HEK293 (cell line): ENCODE measurements at regions not wholly inside any gene's neighbourhood (a gene's known extent, or its start where the extent isn't known, plus 50 kb on each side); places are given as distances from the start of the nearest gene placed in this dataset.

ENCODE experiments used
- CTCF ChIA-PET: fragments of 350-600 bp; formaldehyde crosslinking; extraction: SDS; loops from one replicate; lab custom pipeline; 2021; ENCODE audit warnings: antibody characterized with exemption; lab: Yijun Ruan, JAX
- POLR2A ChIA-PET: fragments of 300-600 bp; formaldehyde crosslinking; extraction: SDS; loops from one replicate; lab custom pipeline; 2020; ENCODE audit warnings: antibody characterized with exemption, inconsistent platforms; lab: Yijun Ruan, JAX
- H3K27ac ChIP-seq: fragments of 200-500 bp; sonication (Bioruptor generic); 2 replicates; pipeline ENCODE4 v1.5.1; 2014; ENCODE audit warnings: low read depth, low read length, control low read depth, inconsistent platforms; ENCODE audit errors: extremely low read depth
- H3K36me3 ChIP-seq, 2 experiments: fragments of 200-500 bp in 1 of 2; sonication (Bioruptor generic) in 1 of 2; 1 replicate in 1 of 2; 2 replicates in 1 of 2; pipeline ENCODE4 v1.5.1; 2014 to 2017; ENCODE audit warnings: inconsistent platforms in 2 of 2, low read length in 2 of 2; ENCODE audit not compliant: control insufficient read depth in 2 of 2, insufficient read depth in 1 of 2
- H3K4me1 ChIP-seq: fragments of 200-500 bp; sonication (Bioruptor generic); 2 replicates; pipeline ENCODE4 v1.5.1; 2014; ENCODE audit warnings: mild to moderate bottlenecking, low read length, inconsistent platforms; ENCODE audit not compliant: control insufficient read depth, insufficient read depth
- H3K4me3 ChIP-seq: 2 replicates; pipeline ENCODE4 v1.5.1; 2011; ENCODE audit warnings: low read depth, mild to moderate bottlenecking, control low read depth, low read length, moderate library complexity
- H3K9me3 ChIP-seq: fragments of 200-500 bp; sonication (Bioruptor generic); 2 replicates; pipeline ENCODE4 v1.5.1; 2014; ENCODE audit warnings: low read depth, low read length, inconsistent platforms; ENCODE audit not compliant: control insufficient read depth, insufficient read depth
- BCL11A ChIP-seq: fragments of 450-650 bp; formaldehyde crosslinking; IDR thresholded peaks from 2 replicates; pipeline ENCODE4 v1.5.1; 2016; ENCODE audit warnings: low read depth, missing biosample characterization, missing genetic modification characterization
- HOXA7 ChIP-seq: sonication (generic); formaldehyde crosslinking; IDR thresholded peaks from 2 replicates; pipeline ENCODE4 v1.8.1; 2022; ENCODE audit warnings: missing genetic modification reagents, borderline replicate concordance
- MEIS1 ChIP-seq: sonication (generic); formaldehyde crosslinking; IDR thresholded peaks from 2 replicates; pipeline ENCODE4 v1.8.1; 2022; ENCODE audit warnings: missing genetic modification reagents, mild to moderate bottlenecking, borderline replicate concordance
- RBAK ChIP-seq: fragments of 450-650 bp; formaldehyde crosslinking; IDR thresholded peaks from 2 replicates; pipeline ENCODE4 v1.5.1; 2016; ENCODE audit warnings: missing biosample characterization, missing genetic modification characterization
- ZEB2 ChIP-seq: fragments of 450-650 bp; formaldehyde crosslinking; IDR thresholded peaks from 2 replicates; pipeline ENCODE4 v1.5.1; 2016; ENCODE audit warnings: missing biosample characterization, missing genetic modification characterization
- ZFP3 ChIP-seq: fragments of 450-650 bp; formaldehyde crosslinking; IDR thresholded peaks from 2 replicates; pipeline ENCODE4 v1.5.1; 2016; ENCODE audit warnings: low read depth, missing biosample characterization, missing genetic modification characterization
- ZFP41 ChIP-seq: fragments of 450-650 bp; formaldehyde crosslinking; IDR thresholded peaks from 2 replicates; pipeline ENCODE4 v1.5.1; 2016; ENCODE audit warnings: missing biosample characterization, missing genetic modification characterization, borderline replicate concordance
- ZNF132 ChIP-seq: fragments of 450-650 bp; formaldehyde crosslinking; IDR thresholded peaks from 2 replicates; pipeline ENCODE4 v1.5.1; 2017; ENCODE audit warnings: missing biosample characterization, missing genetic modification characterization, borderline replicate concordance
- ZNF140 ChIP-seq: fragments of 450-650 bp; formaldehyde crosslinking; IDR thresholded peaks from 2 replicates; pipeline ENCODE4 v1.5.1; 2016; ENCODE audit warnings: missing biosample characterization, missing genetic modification characterization
- ZNF184 ChIP-seq: fragments of 450-650 bp; IDR thresholded peaks from 2 replicates; pipeline ENCODE4 v1.5.1; 2018; ENCODE audit warnings: missing biosample characterization, mild to moderate bottlenecking, missing genetic modification characterization
- ZNF324 ChIP-seq: fragments of 450-650 bp; formaldehyde crosslinking; IDR thresholded peaks from 2 replicates; pipeline ENCODE4 v1.5.1; 2016; ENCODE audit warnings: missing biosample characterization, missing genetic modification characterization
- ZNF423 ChIP-seq: fragments of 450-650 bp; formaldehyde crosslinking; IDR thresholded peaks from 2 replicates; pipeline ENCODE4 v1.5.1; 2016; ENCODE audit warnings: missing biosample characterization, missing genetic modification characterization
- ZNF510 ChIP-seq: fragments of 450-650 bp; formaldehyde crosslinking; IDR thresholded peaks from 2 replicates; pipeline ENCODE4 v1.5.1; 2018; ENCODE audit warnings: mild to moderate bottlenecking, missing genetic modification characterization, missing biosample characterization; ENCODE audit not compliant: insufficient replicate concordance
- ZNF561 ChIP-seq: fragments of 450-650 bp; IDR thresholded peaks from 2 replicates; pipeline ENCODE4 v1.5.1; 2018; ENCODE audit warnings: missing biosample characterization, missing genetic modification characterization, borderline replicate concordance
- ZNF610 ChIP-seq: fragments of 450-650 bp; formaldehyde crosslinking; IDR thresholded peaks from 2 replicates; pipeline ENCODE4 v1.5.1; 2016; ENCODE audit warnings: missing biosample characterization, missing genetic modification characterization, borderline replicate concordance
- ZNF76 ChIP-seq: fragments of 450-650 bp; formaldehyde crosslinking; IDR thresholded peaks from 2 replicates; pipeline ENCODE4; 2016; ENCODE audit warnings: low read depth, missing biosample characterization, missing genetic modification characterization, borderline replicate concordance
- ZNF776 ChIP-seq: fragments of 450-650 bp; formaldehyde crosslinking; IDR thresholded peaks from 2 replicates; pipeline ENCODE4 v1.5.0; 2017; ENCODE audit warnings: missing biosample characterization, missing genetic modification characterization, borderline replicate concordance
- ZSCAN23 ChIP-seq: fragments of 450-650 bp; formaldehyde crosslinking; IDR thresholded peaks from 2 replicates; pipeline ENCODE4 v1.5.1; 2016; ENCODE audit warnings: missing biosample characterization, missing genetic modification characterization
- TF ChIP-seq, protein P1 (sequence below): fragments of 450-650 bp; formaldehyde crosslinking; IDR thresholded peaks from 2 replicates; pipeline ENCODE4 v1.5.1; 2017; ENCODE audit warnings: missing biosample characterization, missing genetic modification characterization
- TF ChIP-seq, protein P2 (sequence below): fragments of 450-650 bp; formaldehyde crosslinking; IDR thresholded peaks from 2 replicates; pipeline ENCODE4 v1.5.1; 2016; ENCODE audit warnings: missing biosample characterization, missing genetic modification characterization, borderline replicate concordance
- TF ChIP-seq, protein P3 (sequence below): fragments of 450-650 bp; formaldehyde crosslinking; IDR thresholded peaks from 2 replicates; pipeline ENCODE4 v1.5.1; 2016; ENCODE audit warnings: missing biosample characterization, missing genetic modification characterization
- TF ChIP-seq, protein P4 (sequence below): fragments of 450-650 bp; formaldehyde crosslinking; IDR thresholded peaks from 2 replicates; pipeline ENCODE4 v1.5.1; 2017; ENCODE audit warnings: missing biosample characterization, missing genetic modification characterization
- TF ChIP-seq, protein P5 (sequence below): fragments of 450-650 bp; formaldehyde crosslinking; IDR thresholded peaks from 2 replicates; pipeline ENCODE4 v1.5.1; 2016; ENCODE audit warnings: missing biosample characterization, missing genetic modification characterization
- TF ChIP-seq, protein P6 (sequence below): fragments of 450-650 bp; formaldehyde crosslinking; IDR thresholded peaks from 2 replicates; pipeline ENCODE4 v1.5.1; 2016; ENCODE audit warnings: missing biosample characterization, missing genetic modification characterization

DNA sequence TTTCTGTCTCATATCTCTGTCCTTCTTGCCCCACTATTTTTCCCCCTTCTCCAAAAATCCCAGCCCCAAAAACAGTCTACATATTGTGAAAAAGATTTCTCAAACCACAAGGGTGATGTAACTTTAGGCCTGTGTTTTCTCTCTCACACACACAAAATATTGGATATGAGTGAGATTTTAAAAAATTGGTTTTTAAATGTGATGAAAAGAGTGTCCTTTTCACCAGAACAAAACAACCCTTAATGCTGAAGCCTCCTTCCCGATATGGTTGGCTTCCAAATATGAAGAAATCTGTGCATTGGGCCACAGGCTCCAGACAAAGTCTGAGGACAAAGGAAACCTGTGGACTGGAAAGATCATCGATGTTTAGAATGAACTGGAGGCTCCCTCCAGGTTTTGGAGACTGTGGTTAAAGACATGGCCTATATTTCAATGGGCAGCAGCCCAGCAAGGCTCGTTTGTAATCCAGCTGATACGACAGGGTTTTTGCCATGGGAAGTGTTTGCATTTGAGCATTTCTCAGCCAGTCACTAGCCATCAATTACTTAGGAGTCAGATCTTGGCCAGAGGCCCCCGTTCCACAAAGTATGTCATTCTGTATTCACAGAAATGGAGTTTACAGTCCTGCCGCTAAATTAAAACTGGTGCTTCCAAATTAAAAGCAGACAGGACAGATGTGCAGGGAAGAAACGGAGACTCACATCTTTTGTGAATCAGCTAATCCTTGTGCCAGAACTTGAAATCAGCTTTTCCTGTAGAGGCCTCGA lies 546.3 kb downstream of the EBF1 start (continued):
- TF ChIP-seq, protein P1, sequence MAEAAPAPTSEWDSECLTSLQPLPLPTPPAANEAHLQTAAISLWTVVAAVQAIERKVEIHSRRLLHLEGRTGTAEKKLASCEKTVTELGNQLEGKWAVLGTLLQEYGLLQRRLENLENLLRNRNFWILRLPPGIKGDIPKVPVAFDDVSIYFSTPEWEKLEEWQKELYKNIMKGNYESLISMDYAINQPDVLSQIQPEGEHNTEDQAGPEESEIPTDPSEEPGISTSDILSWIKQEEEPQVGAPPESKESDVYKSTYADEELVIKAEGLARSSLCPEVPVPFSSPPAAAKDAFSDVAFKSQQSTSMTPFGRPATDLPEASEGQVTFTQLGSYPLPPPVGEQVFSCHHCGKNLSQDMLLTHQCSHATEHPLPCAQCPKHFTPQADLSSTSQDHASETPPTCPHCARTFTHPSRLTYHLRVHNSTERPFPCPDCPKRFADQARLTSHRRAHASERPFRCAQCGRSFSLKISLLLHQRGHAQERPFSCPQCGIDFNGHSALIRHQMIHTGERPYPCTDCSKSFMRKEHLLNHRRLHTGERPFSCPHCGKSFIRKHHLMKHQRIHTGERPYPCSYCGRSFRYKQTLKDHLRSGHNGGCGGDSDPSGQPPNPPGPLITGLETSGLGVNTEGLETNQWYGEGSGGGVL (tag by site-specific recombination): no peak
- no peak for TF ChIP-seq ZNF423 (tag by site-specific recombination)
- TF ChIP-seq, protein P2, sequence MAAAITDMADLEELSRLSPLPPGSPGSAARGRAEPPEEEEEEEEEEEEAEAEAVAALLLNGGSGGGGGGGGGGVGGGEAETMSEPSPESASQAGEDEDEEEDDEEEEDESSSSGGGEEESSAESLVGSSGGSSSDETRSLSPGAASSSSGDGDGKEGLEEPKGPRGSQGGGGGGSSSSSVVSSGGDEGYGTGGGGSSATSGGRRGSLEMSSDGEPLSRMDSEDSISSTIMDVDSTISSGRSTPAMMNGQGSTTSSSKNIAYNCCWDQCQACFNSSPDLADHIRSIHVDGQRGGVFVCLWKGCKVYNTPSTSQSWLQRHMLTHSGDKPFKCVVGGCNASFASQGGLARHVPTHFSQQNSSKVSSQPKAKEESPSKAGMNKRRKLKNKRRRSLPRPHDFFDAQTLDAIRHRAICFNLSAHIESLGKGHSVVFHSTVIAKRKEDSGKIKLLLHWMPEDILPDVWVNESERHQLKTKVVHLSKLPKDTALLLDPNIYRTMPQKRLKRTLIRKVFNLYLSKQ (tag by site-specific recombination): no peak

DNA sequence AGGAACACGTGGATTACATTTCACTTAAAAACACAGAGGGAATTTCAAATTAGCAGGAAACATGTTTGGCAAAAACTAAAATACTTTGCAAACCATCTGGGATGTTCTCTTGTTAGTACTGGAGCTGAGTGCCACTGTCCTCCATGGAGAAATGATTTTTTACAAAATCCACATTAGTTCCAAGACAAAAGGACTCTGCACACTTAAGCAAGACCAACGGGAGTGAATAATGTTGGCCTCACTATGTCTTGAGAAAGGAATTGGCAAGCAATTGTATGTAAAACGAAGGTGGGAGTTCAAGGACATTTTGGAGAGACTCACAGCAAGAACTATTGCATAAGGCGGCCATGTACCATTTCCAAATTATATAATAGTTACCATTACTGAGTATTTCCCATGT lies 547.5 kb downstream of the EBF1 start:
- Histone ChIP-seq H3K4me1 (no peaks in the 10 kb centered on the region), H3K36me3 (no peaks in the 10 kb centered on the region), H3K27ac (no peak overlapping the region), H3K9me3 (no peaks in the 10 kb centered on the region), H3K4me3 (no peak overlapping the region)
- POLR2A ChIA-PET: no interaction called here
- TF ChIP-seq ZNF76 (tag by site-specific recombination): no peak
- no peak for TF ChIP-seq ZEB2 (tag by site-specific recombination)
- no peak for TF ChIP-seq ZNF610 (tag by site-specific recombination)
- no peak for TF ChIP-seq RBAK (tag by site-specific recombination)
- TF ChIP-seq BCL11A: no peak
- TF ChIP-seq MEIS1 (CRISPR knock-in tag): no peak
- CTCF ChIA-PET: no interaction called here

DNA sequence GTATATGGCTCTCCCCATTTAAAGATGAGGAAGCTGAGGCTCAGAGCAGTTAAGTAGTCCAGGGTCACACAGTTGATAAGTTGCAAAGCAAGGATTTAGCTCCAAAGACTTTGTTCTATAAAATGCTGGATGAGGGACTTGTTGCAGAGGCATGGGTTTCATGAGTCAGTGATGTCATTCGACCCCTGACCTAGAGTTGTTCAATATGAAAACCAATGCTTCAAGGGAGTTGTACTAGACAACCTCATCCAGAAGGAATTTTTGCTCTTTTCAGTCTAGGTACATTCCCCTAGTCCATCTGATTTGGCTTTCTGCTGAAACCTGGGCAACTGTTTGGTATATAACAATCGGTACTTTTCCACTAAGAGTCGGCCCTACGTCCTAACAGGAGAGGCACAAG lies 550.4 kb downstream of the EBF1 start:
- no peak overlapping the region for H3K27ac ChIP-seq
- no peaks in the 10 kb centered on the region for H3K9me3 ChIP-seq
- ChIA-PET POLR2A (no interaction called here), CTCF (no interaction called here)
- no peak overlapping the region for H3K4me3 ChIP-seq
- no peaks in the 10 kb centered on the region for H3K36me3 ChIP-seq
- no peaks in the 10 kb centered on the region for H3K4me1 ChIP-seq
- no peak for TF ChIP-seq ZFP3 (tag by site-specific recombination)
- no peak for TF ChIP-seq ZFP41
- TF ChIP-seq, protein P3, sequence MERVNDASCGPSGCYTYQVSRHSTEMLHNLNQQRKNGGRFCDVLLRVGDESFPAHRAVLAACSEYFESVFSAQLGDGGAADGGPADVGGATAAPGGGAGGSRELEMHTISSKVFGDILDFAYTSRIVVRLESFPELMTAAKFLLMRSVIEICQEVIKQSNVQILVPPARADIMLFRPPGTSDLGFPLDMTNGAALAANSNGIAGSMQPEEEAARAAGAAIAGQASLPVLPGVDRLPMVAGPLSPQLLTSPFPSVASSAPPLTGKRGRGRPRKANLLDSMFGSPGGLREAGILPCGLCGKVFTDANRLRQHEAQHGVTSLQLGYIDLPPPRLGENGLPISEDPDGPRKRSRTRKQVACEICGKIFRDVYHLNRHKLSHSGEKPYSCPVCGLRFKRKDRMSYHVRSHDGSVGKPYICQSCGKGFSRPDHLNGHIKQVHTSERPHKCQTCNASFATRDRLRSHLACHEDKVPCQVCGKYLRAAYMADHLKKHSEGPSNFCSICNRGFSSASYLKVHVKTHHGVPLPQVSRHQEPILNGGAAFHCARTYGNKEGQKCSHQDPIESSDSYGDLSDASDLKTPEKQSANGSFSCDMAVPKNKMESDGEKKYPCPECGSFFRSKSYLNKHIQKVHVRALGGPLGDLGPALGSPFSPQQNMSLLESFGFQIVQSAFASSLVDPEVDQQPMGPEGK (tag by site-specific recombination): no peak
- TF ChIP-seq, protein P4, sequence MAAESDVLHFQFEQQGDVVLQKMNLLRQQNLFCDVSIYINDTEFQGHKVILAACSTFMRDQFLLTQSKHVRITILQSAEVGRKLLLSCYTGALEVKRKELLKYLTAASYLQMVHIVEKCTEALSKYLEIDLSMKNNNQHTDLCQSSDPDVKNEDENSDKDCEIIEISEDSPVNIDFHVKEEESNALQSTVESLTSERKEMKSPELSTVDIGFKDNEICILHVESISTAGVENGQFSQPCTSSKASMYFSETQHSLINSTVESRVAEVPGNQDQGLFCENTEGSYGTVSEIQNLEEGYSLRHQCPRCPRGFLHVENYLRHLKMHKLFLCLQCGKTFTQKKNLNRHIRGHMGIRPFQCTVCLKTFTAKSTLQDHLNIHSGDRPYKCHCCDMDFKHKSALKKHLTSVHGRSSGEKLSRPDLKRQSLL: no peak
- TF ChIP-seq ZNF324 (tag by site-specific recombination): no peak
- TF ChIP-seq HOXA7 (CRISPR knock-in tag): no peak
- TF ChIP-seq, protein P5, sequence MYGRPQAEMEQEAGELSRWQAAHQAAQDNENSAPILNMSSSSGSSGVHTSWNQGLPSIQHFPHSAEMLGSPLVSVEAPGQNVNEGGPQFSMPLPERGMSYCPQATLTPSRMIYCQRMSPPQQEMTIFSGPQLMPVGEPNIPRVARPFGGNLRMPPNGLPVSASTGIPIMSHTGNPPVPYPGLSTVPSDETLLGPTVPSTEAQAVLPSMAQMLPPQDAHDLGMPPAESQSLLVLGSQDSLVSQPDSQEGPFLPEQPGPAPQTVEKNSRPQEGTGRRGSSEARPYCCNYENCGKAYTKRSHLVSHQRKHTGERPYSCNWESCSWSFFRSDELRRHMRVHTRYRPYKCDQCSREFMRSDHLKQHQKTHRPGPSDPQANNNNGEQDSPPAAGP (tag by site-specific recombination): no peak
- no peak for TF ChIP-seq ZNF184 (tag by site-specific recombination)
- no peak for TF ChIP-seq ZNF510 (tag by site-specific recombination)
- TF ChIP-seq, protein P6, sequence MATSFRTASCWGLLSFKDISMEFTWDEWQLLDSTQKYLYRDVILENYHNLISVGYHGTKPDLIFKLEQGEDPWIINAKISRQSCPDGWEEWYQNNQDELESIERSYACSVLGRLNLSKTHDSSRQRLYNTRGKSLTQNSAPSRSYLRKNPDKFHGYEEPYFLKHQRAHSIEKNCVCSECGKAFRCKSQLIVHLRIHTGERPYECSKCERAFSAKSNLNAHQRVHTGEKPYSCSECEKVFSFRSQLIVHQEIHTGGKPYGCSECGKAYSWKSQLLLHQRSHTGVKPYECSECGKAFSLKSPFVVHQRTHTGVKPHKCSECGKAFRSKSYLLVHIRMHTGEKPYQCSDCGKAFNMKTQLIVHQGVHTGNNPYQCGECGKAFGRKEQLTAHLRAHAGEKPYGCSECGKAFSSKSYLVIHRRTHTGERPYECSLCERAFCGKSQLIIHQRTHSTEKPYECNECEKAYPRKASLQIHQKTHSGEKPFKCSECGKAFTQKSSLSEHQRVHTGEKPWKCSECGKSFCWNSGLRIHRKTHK (tag by site-specific recombination): no peak
- no peak for TF ChIP-seq ZNF776 (tag by site-specific recombination)
- TF ChIP-seq ZSCAN23 (tag by site-specific recombination): no peak
- no peak for TF ChIP-seq ZNF561
- no peak for TF ChIP-seq ZNF140 (tag by site-specific recombination)
- TF ChIP-seq ZNF132: no peak
